HT-29 (cell line): ENCODE measurements at regions not wholly inside any gene's neighbourhood (a gene's known extent, or its start where the extent isn't known, plus 50 kb on each side); places are given as distances from the start of the nearest gene placed in this dataset.

Experiments
- DNase-seq: peaks from one replicate; pipeline ENCODE4 v3.0.0-alpha.2; 2015; ENCODE audit warnings: low spot score

DNA sequence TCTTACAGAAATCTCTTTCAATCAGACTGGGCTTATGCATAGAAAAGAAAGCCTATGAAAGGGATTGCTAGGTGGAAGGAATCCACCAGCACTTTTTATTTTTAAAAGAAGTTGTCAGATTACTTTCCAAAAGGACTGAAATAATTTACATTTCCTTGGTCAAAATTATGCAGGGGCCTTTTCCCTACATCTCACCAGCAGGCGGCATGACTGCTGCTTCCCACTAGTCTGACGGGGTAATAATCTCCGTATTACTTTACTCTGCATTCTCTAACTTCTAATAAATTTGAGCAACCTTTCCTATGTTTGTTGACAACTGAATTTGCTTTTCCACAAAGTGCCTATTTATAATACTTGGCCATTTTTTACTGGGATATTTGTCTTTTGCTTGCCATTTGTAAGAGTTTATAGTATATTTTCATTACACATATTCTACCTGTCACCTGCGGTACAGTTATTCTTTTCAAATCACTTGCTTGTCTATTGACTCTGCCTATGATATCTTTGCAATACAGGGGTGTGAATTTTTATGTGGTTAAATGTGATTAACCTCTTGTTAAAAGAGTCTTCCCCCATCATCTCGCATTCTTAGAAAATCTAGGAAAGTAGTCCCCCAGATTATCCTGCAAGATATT lies 51.9 kb upstream of the USP47 start:
- peak; percentile 59 for DNase-seq

DNA sequence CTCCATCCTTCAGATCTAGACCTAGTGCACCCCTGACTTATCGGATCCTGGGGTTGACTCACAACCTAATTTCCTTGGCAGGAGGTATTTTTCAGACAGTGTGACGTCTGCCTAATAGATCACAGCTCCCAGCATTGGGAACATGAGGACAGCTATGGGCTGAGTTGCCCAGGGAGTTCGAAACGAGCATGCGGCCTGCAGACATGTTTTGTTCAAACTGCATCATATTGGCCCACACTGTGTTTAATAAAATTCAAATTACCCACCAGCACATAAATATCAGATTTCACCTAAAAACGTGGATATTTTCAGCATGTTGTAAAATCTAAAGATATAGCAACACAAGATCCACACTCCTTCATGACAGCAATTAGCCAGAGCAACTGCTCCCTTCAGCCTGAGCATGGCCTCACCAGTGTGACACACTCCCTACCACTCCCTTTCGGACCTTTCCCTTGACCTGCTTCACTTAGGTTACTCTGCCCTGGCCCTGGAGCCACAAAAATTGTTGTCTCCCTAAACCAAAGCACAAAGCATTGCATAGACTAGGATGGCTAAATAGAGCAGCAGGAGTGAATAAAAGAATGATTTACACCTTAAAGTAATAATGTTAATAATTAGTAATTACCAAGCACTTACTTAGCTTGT lies 53.6 kb upstream of the USP47 start:
- DNase-seq: no peak

DNA sequence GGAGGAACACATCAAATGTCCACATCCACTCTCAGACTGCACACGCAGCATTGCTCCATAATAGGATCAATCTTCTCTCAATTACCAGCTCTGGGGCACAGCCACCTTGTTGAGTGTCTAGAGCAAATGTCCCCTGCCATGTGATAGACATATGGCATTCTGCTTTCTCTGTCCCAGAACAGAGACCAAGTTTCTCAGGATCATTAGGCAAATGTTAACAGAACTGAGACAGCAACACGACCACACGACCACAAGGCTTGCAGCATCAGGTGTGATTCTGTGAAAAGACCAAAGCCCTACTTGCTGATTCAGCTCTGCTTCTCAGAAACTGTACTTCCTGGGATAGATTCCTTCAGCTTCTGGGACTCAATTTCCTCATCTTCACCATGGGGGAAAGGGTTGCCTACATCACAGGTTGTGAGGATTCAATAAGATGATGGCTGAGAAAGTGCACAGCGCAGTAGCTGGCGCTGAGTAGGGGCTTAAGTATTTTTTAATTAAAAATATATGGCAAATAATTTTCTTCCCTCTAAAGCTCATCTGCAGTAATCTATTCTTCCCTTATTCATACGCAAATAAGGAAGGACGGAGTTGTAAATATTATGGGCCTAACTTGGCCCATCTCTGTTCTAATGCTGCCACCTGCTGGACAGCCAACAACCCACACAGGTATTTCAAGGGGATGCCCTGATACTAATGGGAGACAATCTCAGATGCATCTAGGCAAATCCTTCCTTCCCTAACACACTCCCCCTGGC lies 54.3 kb upstream of the USP47 start:
- DNase-seq: peak; percentile 89

DNA sequence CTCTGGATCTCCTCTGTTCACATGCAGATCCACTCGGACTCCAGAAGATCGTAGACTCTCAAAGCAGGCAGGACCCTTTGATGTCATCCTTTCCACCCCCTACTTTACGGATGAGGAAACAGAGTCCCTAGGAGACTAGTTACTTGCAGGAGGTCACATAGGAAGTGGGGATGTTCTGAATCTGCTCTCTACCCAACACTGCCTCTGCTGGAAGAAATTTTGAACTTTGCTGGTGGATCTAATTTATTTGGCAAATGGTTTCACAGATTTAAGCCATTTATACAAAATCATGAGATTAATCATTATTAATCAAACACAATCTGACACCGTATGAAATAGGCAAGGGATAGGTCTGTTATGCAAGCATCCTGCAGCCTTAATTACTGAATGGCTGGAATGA lies 55.0 kb upstream of the USP47 start:
- DNase-seq: peak; percentile 12

DNA sequence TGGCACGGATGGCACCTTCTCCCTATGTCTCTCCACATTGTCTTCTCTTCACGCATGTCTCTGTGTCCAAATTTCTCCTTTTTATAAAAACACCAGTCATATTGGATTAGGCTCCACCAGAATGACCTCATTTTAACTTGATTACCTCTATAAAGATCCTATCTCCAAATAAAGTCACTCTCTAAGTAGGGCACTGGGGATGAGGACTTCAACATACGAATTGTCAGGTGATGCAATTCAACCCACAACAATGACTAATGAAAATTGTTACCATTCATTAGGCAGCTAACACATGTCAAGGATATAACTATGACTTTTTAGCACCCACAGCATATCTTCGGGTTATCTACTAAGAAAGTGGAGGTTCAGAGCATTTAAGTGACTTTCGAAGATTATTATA lies 55.5 kb upstream of the USP47 start:
- DNase-seq: no peak

DNA sequence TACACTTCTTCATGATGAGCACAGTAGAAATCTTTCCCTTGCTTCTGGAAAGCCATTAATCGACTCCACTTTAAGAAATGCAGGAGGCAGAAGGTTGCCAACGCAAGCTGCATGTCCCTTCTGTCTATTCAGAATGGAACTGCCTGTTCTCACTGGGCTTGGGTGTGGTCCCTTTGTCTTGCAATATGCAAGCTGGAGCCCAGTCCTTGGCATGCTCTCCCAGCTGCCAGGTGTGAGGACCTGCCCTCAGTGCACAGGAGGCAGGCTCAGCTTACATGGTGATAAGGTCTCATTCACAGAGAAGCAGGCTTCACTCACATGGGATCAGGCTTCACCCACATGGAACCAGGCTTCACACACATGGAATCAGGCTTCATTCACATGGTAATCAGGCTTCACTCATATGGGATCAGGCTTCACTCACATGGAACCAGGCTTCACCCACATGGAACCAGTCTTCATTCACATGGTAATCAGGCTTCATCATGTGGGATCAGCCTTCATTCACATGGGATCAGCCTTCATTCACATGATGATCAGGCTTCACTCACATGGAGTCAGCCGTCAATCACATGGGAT lies 59.2 kb upstream of the USP47 start:
- no peak for DNase-seq

DNA sequence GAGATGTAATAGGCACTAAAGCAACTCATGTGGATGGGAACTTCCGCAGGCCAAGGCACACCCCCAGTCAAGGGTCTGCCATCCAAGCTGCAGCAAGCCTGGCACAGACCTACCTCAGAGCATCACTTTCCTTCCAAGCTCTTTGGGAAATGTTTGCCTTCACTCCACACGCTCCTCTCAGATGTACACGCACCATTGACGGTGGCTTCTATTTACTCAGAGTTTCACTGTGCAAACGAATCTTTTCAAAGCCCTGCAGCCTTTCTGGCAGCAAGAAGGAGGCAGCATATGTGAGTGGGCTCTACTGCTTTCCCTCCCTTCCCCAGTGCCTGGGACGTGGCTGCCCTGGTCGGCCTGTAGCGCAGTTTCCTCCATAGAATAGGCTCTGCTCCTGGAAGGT lies 60.9 kb upstream of the USP47 start:
- DNase-seq: no peak

DNA sequence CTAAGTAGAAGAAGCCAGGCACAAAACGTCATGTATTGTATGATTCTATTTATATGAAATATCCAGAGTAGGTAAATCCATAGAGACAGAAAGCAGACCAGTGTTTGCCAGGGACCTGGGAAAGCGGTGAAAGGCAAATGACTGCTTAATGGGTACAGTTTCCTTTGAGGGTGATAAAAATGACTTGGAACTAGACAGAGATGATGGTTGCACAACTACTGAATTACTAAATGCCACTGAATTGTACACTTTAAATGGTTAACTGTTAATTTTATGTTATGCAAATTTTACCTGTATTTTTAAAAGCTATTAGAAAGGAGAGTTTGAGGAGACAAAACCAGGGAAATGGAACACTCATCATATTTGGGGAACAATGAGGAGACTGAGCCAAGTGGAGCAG lies 61.8 kb upstream of the USP47 start:
- no peak for DNase-seq

DNA sequence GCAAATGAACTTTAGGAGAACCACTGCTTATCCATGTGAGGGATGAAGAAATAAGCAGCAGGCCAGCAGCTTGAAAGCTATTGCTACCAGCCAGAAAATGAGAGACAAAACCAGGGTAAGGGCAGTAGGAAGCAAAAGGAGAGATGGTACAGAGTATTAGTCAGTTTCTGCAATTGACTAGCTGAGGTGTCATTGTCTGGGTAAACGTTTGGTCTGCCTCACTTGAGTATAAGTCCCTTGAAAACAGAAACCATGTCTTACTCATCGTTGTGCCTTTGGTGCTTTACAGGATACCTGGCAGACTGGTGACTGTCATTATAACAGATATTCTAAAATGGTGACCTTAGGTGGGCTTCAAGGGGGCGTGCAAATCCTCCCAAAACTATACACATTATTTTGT lies 63.9 kb upstream of the USP47 start:
- DNase-seq: no peak

DNA sequence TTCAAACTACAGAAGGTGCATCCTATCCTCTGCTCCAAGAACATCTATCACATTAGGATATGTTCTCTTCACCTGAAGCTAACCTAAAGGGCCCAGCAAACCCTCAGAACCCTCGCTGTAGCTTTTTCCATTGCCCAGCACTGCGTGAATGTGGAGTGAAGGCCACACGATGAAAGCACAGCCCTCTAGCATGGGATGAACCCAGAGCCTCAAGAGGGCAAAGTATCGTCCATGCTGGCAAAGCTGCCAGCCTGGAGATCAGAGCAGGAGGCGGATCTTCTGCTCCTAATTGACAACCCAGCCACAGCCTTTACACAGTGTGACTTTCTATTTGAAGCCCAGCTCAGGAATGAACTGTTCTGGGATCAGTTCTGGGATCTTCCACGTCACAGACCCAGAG lies 65.1 kb upstream of the USP47 start:
- DNase-seq: no peak

DNA sequence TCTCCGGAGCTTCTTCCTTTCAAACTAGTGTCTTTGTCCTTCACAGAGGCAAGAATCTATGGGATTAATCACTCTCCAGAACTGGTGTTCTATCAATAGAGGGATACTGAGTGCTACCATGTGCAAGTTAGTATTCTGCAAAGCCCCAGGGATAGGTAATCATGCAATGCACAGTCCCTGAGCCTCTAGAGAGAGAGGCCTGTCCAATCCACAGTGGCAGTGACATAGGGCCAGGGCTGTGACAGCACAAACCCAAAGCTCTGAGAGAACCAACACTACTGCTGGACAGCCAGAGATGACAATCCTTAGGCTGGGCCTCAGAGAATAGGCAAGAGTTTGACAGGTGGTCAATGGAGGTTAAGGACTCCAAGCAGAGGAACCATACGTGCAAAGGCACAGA lies 66.8 kb upstream of the USP47 start:
- no peak for DNase-seq

DNA sequence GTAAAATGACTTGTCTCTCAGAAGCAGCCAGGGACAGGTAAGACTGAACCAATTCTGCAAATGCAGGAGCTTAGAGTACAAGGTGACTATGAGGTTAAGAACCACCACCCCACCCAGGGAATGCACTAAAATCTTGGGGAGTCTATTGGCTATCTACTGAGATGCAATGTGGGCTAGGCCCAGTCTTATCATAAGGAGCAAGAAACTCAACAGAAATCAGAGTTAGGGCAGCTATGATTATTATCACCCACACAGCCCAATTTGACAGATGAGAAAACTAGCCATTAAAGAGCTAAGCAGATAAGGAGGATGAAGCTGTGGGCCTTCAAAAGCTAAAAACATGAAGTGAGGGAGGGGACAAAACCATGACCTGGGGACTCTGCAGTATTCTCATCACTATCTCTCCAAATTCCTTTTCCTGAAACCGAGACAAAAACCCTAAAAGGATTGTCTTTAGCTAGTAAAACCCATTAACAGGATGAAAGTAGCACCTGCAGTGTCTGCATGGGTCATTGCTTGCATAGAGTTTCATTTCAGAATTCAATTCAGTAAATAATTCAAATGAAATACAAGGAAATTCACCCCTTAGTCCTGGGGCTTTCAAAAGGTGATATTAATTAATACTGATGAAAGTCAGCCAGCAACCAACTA lies 68.8 kb upstream of the USP47 start:
- no peak for DNase-seq

DNA sequence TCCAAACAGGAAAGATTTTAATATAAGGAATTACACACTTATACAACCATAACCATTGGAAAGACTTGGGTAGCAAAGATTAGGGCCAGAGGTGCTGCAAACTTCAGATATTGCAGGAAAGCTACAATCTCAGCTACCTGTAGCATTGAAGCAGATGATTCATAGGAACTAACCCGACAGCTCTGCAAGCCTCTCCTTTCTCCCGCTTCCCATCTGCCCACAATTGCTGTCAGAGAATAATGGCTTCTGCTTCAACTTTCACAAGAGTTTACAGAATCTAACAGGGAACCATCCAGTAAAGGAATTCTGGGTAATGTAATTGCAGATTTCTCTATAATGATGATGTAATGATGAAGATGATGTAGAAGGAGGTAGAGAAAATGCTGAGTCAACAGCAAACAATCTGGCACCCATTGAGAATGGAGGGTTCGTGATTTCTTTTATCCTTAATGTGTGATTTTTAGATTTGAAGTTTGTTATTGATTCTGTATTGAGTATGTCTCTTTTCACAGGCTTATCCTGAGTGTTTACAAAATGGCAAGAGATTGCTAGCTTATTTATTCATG lies 70.8 kb upstream of the USP47 start:
- DNase-seq: no peak

DNA sequence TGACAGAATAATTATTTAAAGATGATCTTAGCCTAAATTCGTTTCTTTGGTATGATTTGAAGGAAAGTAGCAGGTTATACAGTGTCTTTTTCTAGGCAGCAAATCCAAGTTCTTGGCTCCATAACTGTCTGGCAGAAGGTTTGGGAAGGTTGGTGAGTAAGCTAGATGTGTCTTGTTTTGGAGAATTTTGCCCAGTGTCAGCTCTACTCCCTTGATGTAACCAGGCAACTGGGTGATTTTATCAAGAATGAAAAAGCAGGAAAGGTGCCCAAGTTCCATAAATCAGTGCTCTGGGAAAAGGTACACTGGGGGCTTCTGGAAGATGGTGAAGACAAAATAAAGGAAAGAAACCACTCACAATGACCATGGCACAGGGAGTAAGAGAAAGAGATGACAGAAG lies 71.5 kb upstream of the USP47 start:
- no peak for DNase-seq

DNA sequence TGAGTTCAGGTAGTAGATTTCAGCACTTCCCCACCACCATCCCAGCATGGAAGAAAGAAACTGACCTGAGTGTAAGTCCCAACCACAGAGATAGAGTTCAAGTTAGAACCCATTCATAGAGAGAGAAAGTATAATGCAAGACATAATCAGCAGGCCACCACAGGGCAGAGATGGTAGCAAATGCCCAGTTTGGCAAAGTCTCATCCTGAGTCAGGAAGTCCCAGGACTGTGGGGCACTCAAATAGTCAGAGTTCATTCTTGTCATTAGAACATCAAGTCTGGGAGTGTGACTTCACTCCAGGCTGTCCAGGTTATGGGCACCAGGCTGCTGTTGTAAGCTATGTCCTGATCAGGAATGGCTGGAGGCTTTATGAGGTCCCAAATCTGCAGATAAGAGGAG lies 72.0 kb upstream of the USP47 start:
- DNase-seq: no peak

DNA sequence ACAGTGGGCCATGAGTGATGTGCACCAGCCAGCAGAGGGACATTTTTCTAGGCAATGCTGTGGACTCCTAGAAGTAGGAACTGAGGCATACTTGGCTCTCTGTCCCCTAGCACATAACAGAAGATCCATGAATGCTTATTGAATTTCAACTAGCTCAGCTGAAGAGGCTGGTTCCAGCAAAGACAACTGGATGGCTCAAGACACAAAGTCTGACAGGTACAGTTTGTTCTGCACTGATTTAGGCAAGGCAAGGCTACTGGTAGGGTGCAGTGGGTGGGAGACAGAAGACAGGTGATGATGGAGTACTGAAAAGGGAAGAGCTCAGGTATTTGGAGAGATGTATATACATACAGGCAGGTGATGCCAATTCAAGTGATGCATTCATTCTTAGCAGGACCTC lies 72.4 kb upstream of the USP47 start:
- DNase-seq: no peak

DNA sequence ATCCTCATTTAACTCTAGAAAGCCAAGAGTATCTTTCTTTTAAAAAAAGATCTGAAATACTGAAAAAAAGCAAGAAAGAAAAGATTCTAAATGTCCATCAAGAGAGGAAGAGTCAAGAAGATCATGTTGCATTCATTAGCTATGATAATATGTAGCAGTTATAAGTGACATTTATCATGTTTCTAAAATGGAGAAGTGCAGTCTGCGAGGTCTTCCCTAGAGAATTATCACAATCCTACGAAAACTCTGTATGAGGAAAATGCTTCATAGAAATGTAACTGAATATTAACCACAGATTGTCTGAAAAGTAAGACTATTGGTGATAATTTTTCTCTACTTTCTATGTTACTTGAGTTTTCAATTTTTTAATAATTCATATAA lies 77.4 kb upstream of the USP47 start:
- DNase-seq: no peak

DNA sequence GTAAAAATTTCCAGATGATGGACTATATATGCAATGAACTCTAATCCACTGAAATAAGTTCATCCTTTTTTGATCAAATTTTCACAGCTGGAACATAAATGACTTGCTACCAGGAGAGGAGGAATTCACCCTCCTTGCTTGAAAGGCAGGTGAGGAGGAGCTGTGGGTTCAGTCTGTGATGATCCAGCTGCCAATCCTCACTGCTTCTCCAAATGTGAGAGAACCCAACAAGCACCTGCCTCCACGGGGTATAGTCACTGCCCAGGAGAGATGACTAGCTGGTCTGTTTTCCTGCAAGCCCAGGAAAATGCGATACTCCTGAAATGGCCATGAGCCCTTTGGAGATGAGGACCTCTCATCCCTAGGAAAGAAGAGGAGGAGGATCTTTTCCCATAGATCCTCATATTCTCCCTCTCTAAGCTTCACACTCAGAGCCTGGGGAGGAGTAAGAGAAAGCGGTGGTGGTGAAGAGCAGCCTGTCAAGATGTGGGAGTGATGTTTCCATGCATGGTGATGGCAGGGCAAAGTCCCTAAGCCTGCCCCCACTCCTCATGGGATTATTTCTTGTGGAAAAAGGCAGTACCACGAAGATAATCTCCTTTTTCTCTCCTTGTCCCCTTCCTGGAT lies 77.9 kb upstream of the USP47 start:
- no peak for DNase-seq

DNA sequence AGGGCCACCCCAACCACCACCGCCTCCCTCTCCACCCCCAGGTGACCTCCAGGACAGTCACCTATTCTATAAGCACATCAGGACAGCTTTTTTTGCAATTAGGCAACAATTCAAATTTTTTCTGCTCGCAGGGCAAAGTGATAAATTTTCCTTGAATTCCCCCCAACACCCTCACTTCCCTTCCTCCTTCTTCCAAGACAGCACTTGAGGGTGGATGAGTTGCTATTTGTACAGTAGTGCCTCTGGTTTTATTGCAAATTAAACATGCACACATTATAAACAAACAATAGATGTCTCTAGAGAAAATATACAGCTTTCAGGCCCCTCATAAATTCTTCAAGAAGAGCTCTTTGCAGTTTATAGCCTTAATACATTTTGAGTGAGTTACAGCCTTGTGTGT lies 80.9 kb upstream of the USP47 start:
- no peak for DNase-seq

DNA sequence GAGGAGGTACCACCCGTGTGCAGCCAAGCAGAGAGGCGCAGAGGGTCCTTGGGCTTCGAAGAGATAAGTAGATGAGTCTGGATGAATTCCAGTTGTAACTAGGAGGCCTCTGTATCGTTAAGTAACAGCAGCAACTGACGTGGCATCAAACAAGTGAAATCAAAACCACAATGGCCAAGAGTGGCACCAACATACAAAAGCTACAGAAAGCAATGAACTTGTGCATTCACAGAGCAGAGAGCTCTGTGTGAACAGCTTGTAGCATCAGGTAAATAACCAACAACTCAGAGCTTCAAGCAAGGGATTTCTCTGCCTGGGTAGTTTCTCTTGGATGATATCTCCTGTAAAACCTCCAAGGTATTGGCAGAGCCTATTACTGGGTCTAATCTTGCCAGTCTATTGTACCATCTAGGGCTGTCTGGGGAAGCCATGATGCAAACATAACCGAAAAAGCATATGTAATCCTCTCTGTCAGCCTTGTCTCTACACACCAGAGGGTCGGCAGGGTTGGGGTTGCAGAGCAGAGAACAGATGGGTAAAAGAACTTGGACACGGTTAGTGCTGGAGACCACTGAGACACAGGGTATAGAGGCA lies 83.1 kb upstream of the USP47 start:
- no peak for DNase-seq

DNA sequence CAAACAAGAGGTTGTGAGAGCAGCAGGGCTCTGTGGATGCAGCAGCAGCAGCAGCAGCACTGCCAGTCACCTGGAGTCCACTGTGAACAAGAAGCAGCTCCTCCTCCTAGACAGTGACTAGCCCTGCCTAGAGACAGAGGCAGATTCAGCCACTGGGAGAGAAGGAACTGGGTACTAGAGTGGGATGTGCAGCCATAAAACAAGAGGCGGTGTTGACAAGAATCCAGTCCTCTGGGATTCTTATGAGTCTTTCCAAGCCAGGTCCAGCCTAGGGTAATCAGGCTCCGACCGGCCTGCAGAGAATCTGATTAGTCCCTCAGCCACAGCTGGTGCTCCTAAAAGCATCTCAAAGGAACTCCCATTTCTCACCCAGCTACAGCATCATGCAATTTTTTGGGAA lies 83.9 kb upstream of the USP47 start:
- DNase-seq: no peak
